SKM-1 treated with dmso at 0.1 percent for 144 hours (cell line): ENCODE measurements at regions not wholly inside any gene's neighbourhood (a gene's known extent, or its start where the extent isn't known, plus 50 kb on each side); places are given as distances from the start of the nearest gene placed in this dataset.
A peak's percentile ranks its signal among the peaks of the same experiment; 100 is the strongest.
"Not testable (repeated sequence)": the region's sequence is repeated elsewhere in the genome, so short reads cannot be mapped to it uniquely, and the experiment has no call there.

Source experiments
- DNase-seq: peaks from one replicate; lab custom pipeline; 2025; ENCODE audit not compliant: unreplicated experiment; lab: John Stamatoyannopoulos, UW

- DNase-seq = no peak
These were observed 127.2 kb upstream of the RGS6 start for GRCh38 chr14:71804992-71805391.

DNA sequence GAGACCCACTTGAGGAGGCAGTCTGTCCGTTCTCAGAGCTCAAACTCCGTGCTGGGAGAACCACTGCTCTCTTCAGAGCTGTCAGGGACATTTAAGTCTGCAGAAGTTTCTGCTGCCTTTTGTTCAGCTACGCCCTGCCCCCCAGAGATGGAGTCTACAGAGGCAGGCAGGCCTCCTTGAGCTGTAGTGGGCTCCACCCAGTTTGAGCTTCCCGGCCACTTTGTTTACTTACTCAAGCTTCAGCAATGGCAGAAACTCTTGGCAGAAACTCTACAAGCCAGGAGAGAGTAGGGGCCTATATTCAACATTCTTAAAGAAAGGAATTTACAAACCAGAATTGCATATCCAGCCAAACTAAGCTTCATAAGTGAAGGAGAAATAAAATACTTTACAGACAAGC is 125.2 kb upstream of the RGS6 start:
- not testable (repeated sequence) for DNase-seq

- not testable (repeated sequence) for DNase-seq
These were observed 121.4 kb upstream of the RGS6 start for GRCh38 chr14:71810800-71811199.

DNA sequence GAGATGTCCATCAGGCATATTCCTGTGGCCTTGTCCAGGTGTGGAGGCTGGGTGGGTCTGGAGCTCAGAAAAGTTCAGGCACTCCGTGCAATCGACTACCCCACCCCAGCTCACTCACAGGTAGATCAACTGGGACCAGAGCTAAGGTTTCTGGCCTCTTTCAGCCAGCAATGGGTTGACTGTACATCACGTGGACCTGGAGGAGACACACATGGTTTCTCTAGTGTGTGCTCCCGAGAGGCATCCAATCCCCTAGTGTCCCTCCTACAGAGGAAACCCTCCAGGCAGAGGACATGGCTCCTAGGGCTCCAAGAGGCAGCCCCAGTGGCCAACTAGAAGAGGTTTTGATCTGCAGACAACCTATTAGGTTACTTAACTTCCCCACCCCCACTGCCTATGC is 119.5 kb upstream of the RGS6 start:
- DNase-seq = no peak

- no peak for DNase-seq
These were observed 117.1 kb upstream of the RGS6 start for GRCh38 chr14:71815110-71815509.

DNA sequence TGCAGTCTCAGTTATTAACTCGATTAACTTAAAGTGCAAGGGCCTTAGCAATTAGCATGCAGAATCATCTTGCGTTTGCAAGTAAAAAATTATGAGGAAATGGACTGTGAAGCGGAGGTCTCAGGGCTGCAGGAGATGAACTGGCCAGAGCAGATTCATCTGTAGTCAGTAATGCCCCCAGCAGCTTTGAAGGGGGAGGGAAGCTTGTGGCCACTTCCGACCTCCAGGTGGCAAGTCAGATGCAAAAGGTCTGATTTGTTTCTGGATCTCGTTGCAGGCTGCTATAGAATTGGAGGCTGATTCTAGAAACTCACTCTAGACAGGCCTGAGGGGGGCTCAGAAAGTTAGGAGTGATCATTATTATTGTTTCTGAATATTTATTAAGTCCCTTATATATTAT is 107.4 kb upstream of the RGS6 start:
- DNase-seq = no peak

GRCh38 chr14:71833476-71833875 is 98.8 kb upstream of the RGS6 start:
- no peak for DNase-seq

GRCh38 chr14:71834284-71835204 is 97.7 kb upstream of the RGS6 start:
- no peak for DNase-seq

- DNase-seq = peak; percentile 87
These were observed 80.0 kb upstream of the RGS6 start for GRCh38 chr14:71852181-71852580.

DNA sequence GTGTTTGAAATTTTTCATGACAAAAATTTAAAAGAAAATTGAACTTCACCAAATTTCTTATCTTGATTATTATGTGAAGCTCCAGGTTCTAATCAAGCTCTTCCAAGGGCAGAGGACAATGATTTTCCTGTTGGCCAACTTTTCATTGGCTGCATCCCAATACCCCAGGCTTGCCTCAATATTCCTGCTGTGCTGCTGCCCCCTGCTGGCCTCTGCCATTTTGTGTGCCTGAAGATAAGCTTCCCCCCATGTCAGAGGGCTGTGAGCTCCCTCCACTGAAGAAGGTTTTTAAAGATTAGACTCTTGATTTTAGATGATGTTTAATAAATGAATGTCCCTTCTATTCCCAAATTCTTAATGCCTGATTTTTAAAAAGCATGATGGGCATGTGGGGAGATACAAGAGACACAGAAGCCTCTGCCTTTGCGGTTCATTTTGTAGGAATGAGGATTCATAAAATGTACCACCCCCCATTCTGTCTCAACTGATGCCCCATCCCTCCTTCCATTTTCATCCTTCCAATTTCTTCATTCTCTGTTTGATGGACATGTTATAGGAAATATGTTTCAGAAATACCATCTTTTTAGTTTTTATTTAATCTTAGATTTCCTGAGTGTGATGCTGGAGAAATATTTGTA is 76.7 kb upstream of the RGS6 start:
- peak; percentile 4 for DNase-seq

- DNase-seq = peak; percentile 25
These were observed 75.9 kb upstream of the RGS6 start for GRCh38 chr14:71856199-71856919.

- DNase-seq = no peak
These were observed 69.2 kb upstream of the RGS6 start for GRCh38 chr14:71863049-71863448.

DNA sequence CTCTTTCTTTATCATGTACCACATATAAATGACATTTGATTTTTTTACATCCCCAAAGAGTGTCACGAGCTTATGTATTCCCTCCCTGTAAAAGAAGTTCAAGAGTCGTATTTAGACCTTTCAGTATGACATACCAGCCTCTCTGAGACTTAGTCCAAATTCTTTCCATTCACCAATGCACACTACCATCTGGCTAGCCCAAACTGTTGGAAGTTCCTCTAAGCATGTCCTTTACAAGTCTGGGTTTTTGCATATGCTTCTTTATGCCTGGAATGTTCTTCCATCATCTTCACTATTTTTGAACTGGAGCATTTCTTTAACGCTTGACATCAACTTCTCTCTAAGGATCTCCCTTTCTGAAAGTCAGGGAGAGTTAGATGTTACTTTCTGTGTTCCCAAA is 68.5 kb upstream of the RGS6 start:
- no peak for DNase-seq
